Mesodermal cell (in vitro differentiated cells): ENCODE measurements at regions not wholly inside any gene's neighbourhood (a gene's known extent, or its start where the extent isn't known, plus 50 kb on each side); places are given as distances from the start of the nearest gene placed in this dataset.

Source experiments
- H3K27ac ChIP-seq: 2 replicates; pipeline ENCODE4 v1.7.0; 2013; ENCODE audit warnings: mild to moderate bottlenecking, low read depth, low read length, moderate library complexity; ENCODE audit not compliant: severe bottlenecking
- H3K36me3 ChIP-seq: 2 replicates; pipeline ENCODE4 v1.7.1; 2013; ENCODE audit warnings: mild to moderate bottlenecking, low read length, moderate library complexity; ENCODE audit not compliant: control insufficient read depth, insufficient read depth
- H3K4me1 ChIP-seq: one replicate; pipeline ENCODE4 v1.7.1; 2013; ENCODE audit warnings: mild to moderate bottlenecking, low read length; ENCODE audit not compliant: insufficient read depth, control insufficient read depth, poor library complexity, severe bottlenecking
- H3K4me3 ChIP-seq: 2 replicates; pipeline ENCODE4 v1.7.0; 2013; ENCODE audit warnings: low read length, control low read depth, mild to moderate bottlenecking; ENCODE audit not compliant: insufficient read depth, poor library complexity, severe bottlenecking; ENCODE audit errors: extremely low read depth
- H3K9me3 ChIP-seq: 2 replicates; pipeline ENCODE4 v1.7.1; 2013; ENCODE audit warnings: mild to moderate bottlenecking, low read length, moderate library complexity; ENCODE audit not compliant: control insufficient read depth
- WGBS, 2 experiments: methylation state at CpG; one replicate each; pipeline ENCODE4 v1.1.5; 2013; ENCODE audit warnings: missing lambda C conversion rate in 2 of 2; ENCODE audit not compliant: insufficient coverage in 2 of 2; 5-methylcytosine and 5-hydroxymethylcytosine counted together

GRCh38 chr12:13375583-13376345 is 179.2 kb downstream of the EMP1 start:
- Histone ChIP-seq H3K27ac (no peak overlapping the region), H3K4me3 (no peak overlapping the region), H3K9me3 (peaks cover 7% of the 10 kb centered on the region), H3K4me1 (no peaks in the 10 kb centered on the region), H3K36me3 (no peaks in the 10 kb centered on the region)
- WGBS, 2 experiments, result no CpG with 5 or more reads among the region's 2 CpGs

GRCh38 chr12:13374793-13375192 is 178.3 kb downstream of the EMP1 start:
- Histone ChIP-seq H3K4me1 (no peaks in the 10 kb centered on the region), H3K27ac (no peak overlapping the region), H3K4me3 (no peak overlapping the region), H3K9me3 (peaks cover 7% of the 10 kb centered on the region), H3K36me3 (no peaks in the 10 kb centered on the region)
- WGBS, 2 experiments, result 90% methylated on average over 3 to 4 of the region's 5 CpGs

DNA sequence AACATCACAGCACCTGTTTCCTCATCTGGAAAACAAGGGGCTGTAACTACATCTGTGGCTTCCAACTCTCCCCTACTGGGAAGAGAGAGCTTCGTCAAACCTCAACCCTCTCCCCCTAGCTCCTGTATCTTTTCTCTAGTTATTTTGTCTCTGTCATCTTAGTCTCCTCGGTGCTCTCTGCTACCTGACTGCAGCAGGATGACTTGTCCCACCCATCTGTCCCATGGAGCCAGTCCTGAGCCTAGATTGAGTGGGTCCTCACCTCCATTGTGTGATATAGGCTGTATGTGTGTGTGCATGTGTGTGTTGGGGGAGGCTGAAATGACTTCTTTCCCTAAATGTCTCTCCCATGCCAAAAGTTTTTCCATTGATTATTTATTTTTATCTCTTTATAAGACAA is 177.3 kb downstream of the EMP1 start:
- WGBS, 2 experiments, result 75 to 100% methylated on average over 1 to 2 of the region's 2 CpGs

DNA sequence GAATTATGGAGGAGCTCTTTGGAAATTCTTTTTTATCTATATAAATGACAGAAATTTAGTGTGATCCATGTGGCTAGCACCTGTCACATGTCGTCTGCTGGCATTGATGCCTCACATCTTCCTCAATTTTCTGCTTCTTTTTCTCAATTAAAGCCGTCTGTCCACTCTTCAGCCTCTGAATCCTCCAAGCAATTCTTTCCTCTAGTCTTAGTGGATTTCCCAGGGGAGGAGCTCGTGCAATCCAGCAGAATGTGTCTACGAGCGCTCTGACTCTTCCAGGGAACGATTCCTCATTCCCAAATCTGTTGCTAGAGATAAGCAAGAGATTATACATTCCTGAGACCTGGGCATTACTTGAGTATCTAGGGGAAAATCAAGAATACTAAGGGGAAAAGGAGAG is 176.6 kb downstream of the EMP1 start:
- WGBS, 2 experiments, result 90 to 95% methylated on average over 2 to 6 of the region's 6 CpGs
- H3K4me1 ChIP-seq, result no peaks in the 10 kb centered on the region
- H3K4me3 ChIP-seq, result no peak overlapping the region
- H3K27ac ChIP-seq, result no peak overlapping the region
- peaks cover 6% of the 10 kb centered on the region for H3K9me3 ChIP-seq
- no peaks in the 10 kb centered on the region for H3K36me3 ChIP-seq

More for the DNA sequence above, 177.3 kb downstream of the EMP1 start:
- peaks cover 7% of the 10 kb centered on the region for H3K9me3 ChIP-seq
- no peaks in the 10 kb centered on the region for H3K36me3 ChIP-seq
- no peak overlapping the region for H3K27ac ChIP-seq
- H3K4me3 ChIP-seq, result no peak overlapping the region
- H3K4me1 ChIP-seq, result no peaks in the 10 kb centered on the region

- Histone ChIP-seq H3K4me1 (no peaks in the 10 kb centered on the region), H3K36me3 (no peaks in the 10 kb centered on the region), H3K9me3 (no peaks in the 10 kb centered on the region), H3K27ac (no peak overlapping the region), H3K4me3 (no peak overlapping the region)
- WGBS, 2 experiments, result 93 to 94% methylated on average over 5 to 6 of the region's 6 CpGs
Measured at GRCh38 chr12:13372386-13372785, 175.9 kb downstream of the EMP1 start.

- H3K4me1 ChIP-seq, result no peaks in the 10 kb centered on the region
- WGBS, 2 experiments, result 75 to 95% methylated on average over 1 to 2 of the region's 2 CpGs
- no peak overlapping the region for H3K27ac ChIP-seq
- no peaks in the 10 kb centered on the region for H3K36me3 ChIP-seq
- no peak overlapping the region for H3K4me3 ChIP-seq
- no peaks in the 10 kb centered on the region for H3K9me3 ChIP-seq
Measured at GRCh38 chr12:13371797-13372196, 175.3 kb downstream of the EMP1 start.

GRCh38 chr12:13371367-13371766 is 174.8 kb downstream of the EMP1 start:
- WGBS, 2 experiments, result 50 to 88% methylated on average over 1 of the region's 1 CpG

GRCh38 chr12:13369474-13370056 is 173.0 kb downstream of the EMP1 start:
- 67 to 83% methylated on average over 2 of the region's 2 CpGs for WGBS, 2 experiments
- Histone ChIP-seq H3K27ac (no peak overlapping the region), H3K4me1 (no peaks in the 10 kb centered on the region), H3K4me3 (no peak overlapping the region), H3K36me3 (no peaks in the 10 kb centered on the region), H3K9me3 (no peaks in the 10 kb centered on the region)

More at GRCh38 chr12:13371367-13371766, 174.8 kb downstream of the EMP1 start:
- no peaks in the 10 kb centered on the region for H3K4me1 ChIP-seq
- H3K36me3 ChIP-seq, result no peaks in the 10 kb centered on the region
- H3K27ac ChIP-seq, result no peak overlapping the region
- no peaks in the 10 kb centered on the region for H3K9me3 ChIP-seq
- H3K4me3 ChIP-seq, result no peak overlapping the region

- Histone ChIP-seq H3K27ac (no peak overlapping the region), H3K9me3 (no peaks in the 10 kb centered on the region), H3K4me3 (no peak overlapping the region), H3K4me1 (no peaks in the 10 kb centered on the region), H3K36me3 (no peaks in the 10 kb centered on the region)
- 78 to 100% methylated on average over 1 of the region's 2 CpGs for WGBS, 2 experiments
Measured at GRCh38 chr12:13368971-13369370, 172.4 kb downstream of the EMP1 start.

- no peaks in the 10 kb centered on the region for H3K36me3 ChIP-seq
- no peak overlapping the region for H3K4me3 ChIP-seq
- H3K9me3 ChIP-seq, result no peaks in the 10 kb centered on the region
- no CpG with 5 or more reads among the region's 1 CpG for WGBS, 2 experiments
- no peak overlapping the region for H3K27ac ChIP-seq
- no peaks in the 10 kb centered on the region for H3K4me1 ChIP-seq
Measured at GRCh38 chr12:13368431-13368830, 171.9 kb downstream of the EMP1 start.

- no peak overlapping the region for H3K4me3 ChIP-seq
- no peaks in the 10 kb centered on the region for H3K4me1 ChIP-seq
- H3K27ac ChIP-seq, result no peak overlapping the region
- H3K9me3 ChIP-seq, result no peaks in the 10 kb centered on the region
- no peaks in the 10 kb centered on the region for H3K36me3 ChIP-seq
- 94 to 97% methylated on average over 10 to 11 of the region's 11 CpGs for WGBS, 2 experiments
Measured at GRCh38 chr12:13367973-13368372, 171.4 kb downstream of the EMP1 start.
